ENCODE measurements at regions not wholly inside any gene's neighbourhood (a gene's known extent, or its start where the extent isn't known, plus 50 kb on each side); places are given as distances from the start of the nearest gene placed in this dataset.

DNA sequence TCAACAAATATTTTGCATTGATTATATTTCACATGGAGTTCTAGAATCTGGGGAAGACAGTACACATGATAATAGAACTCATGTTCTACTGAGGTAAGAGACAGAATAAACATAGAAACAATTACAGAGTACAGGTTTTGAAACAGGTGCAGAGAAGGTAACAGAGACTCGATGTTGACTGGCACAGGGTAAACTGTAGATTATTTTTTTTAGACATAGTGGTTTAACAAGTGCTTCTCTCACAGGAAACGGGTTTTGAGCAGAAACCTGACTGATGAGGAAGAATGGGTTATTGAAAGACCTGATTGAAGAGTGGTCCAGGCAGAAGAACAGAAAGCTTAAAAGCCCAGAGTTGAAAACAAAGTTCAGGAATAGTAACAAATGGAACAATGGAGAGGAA is 1002.5 kb upstream of the FAM98A start:
- no peaks in the 10 kb centered on the region for H3K4me1 ChIP-seq (ENCODE audit: control insufficient read depth, insufficient read depth, low read length, poor library complexity, severe bottlenecking)
- no peaks in the 10 kb centered on the region for H3K9me3 ChIP-seq (ENCODE audit: control insufficient read depth, low read length)
- no peaks in the 10 kb centered on the region for H3K36me3 ChIP-seq (ENCODE audit: control insufficient read depth, insufficient read depth, low read length)
- H3K27ac ChIP-seq (ENCODE audit: low read depth, low read length, severe bottlenecking) = no peak overlapping the region
- 66 to 100% methylated on average over 2 of the region's 2 CpGs for WGBS, 2 experiments (ENCODE audit: insufficient coverage in 2 of 2)
- no peak overlapping the region for H3K4me3 ChIP-seq (ENCODE audit: extremely low read depth, insufficient read depth, low read length, poor library complexity, severe bottlenecking)

DNA sequence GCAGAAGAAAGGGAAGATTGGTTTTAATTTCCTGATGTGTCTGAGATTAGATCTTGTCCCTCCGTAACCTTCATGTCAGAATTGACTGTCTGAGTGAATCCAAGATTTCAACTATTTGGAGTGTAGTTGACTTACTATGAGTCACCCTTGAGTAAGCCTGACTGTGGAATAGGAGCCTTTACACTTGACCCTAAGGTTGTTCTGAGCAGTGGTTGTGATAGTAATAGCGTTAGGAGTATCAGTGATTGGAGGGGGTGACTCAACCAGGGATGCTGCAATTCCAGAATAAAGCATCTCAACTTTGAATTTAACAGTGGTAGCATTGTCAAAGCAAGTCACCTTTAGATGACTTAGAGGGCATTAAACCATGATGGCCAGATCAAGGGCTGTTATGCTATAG is 979.5 kb upstream of the FAM98A start:
- no peak overlapping the region for H3K4me3 ChIP-seq (ENCODE audit: extremely low read depth, insufficient read depth, low read length, poor library complexity, severe bottlenecking)
- H3K36me3 ChIP-seq (ENCODE audit: control insufficient read depth, insufficient read depth, low read length) = no peaks in the 10 kb centered on the region
- no peak overlapping the region for H3K27ac ChIP-seq (ENCODE audit: low read depth, low read length, severe bottlenecking)
- H3K4me1 ChIP-seq (ENCODE audit: control insufficient read depth, insufficient read depth, low read length, poor library complexity, severe bottlenecking) = no peaks in the 10 kb centered on the region
- WGBS, 2 experiments (ENCODE audit: insufficient coverage in 2 of 2) = 91 to 100% methylated on average over 2 of the region's 2 CpGs
- no peaks in the 10 kb centered on the region for H3K9me3 ChIP-seq (ENCODE audit: control insufficient read depth, low read length)

DNA sequence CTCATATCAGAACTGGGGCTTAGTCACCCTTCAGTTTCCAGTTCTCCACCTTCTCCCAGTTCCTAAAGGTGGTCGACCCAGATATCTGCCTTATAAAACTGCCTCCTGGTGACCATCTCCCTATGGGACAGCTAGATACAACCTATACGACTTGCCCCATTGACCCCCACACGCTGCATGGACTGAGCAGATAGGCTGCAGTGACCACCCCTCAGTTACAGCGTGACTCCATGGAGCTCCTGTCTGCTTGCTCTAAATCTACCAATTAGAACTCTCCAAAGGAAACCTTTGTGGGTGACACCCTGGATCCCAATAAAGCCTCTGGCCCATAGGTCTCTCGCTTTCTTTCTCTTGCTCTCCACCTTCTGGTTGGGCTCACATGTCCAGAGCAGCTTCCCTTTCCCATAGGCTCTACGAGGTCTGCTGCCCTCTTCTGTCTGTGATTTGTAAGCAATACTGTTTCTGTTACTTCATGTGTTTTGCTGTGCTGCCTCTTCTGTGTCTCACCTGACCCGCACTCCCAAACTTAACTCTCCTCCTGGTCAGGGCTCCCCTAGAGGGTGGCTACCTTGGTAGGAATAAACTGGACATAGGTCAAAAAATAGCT is 971.3 kb upstream of the FAM98A start:
- Histone ChIP-seq H3K9me3 (ENCODE audit: control insufficient read depth, low read length) (no peaks in the 10 kb centered on the region), H3K4me3 (ENCODE audit: extremely low read depth, insufficient read depth, low read length, poor library complexity, severe bottlenecking) (no peak overlapping the region), H3K4me1 (ENCODE audit: control insufficient read depth, insufficient read depth, low read length, poor library complexity, severe bottlenecking) (no peaks in the 10 kb centered on the region), H3K27ac (ENCODE audit: low read depth, low read length, severe bottlenecking) (no peak overlapping the region), H3K36me3 (ENCODE audit: control insufficient read depth, insufficient read depth, low read length) (no peaks in the 10 kb centered on the region)
- WGBS, 2 experiments (ENCODE audit: insufficient coverage in 2 of 2) = 69 to 90% methylated on average over 3 to 4 of the region's 7 CpGs

DNA sequence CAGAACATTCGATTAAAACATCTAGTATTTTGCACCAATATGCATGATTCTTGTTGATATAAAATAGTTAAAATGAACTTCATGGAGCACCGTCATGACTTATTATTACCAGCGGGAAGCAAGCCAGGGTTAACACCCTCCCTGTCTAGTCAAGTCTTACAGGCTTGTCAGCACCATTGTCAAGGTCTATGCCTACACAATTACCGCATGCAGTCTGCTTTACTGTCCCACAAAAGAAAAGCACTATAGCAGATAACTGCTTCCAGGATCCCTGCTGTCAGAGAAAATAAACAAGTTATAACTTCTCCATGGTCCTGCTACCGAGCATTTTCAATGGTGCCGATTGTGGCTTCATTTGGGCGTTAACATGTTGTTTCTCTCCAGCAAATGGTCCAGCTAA is 968.0 kb upstream of the FAM98A start:
- Histone ChIP-seq H3K36me3 (ENCODE audit: control insufficient read depth, insufficient read depth, low read length) (no peaks in the 10 kb centered on the region), H3K27ac (ENCODE audit: low read depth, low read length, severe bottlenecking) (no peak overlapping the region), H3K4me3 (ENCODE audit: extremely low read depth, insufficient read depth, low read length, poor library complexity, severe bottlenecking) (no peak overlapping the region), H3K9me3 (ENCODE audit: control insufficient read depth, low read length) (no peaks in the 10 kb centered on the region), H3K4me1 (ENCODE audit: control insufficient read depth, insufficient read depth, low read length, poor library complexity, severe bottlenecking) (no peaks in the 10 kb centered on the region)
- 93 to 100% methylated on average over 3 to 6 of the region's 7 CpGs for WGBS, 2 experiments (ENCODE audit: insufficient coverage in 2 of 2)

DNA sequence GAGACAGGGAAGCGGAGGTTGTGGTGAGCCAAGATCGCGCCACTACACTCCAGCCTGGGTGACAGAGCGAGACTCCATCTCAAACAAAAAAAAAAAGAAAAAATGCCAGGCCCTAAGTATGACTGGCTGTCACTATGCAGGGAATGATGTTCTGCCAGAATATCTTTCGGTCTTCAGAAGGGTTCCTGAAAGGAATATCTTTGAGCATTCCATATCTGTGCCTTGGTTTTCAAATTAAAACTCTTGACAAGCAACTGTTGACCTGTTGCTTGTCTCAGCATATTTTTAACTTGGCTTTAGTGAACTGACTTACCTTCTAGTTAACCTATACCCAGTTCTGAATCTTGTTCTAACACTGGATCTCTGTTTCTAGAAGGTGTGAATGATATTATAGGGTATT is 953.2 kb upstream of the FAM98A start:
- no peaks in the 10 kb centered on the region for H3K36me3 ChIP-seq (ENCODE audit: control insufficient read depth, insufficient read depth, low read length)
- WGBS, 2 experiments (ENCODE audit: insufficient coverage in 2 of 2) = 88 to 92% methylated on average over 3 to 4 of the region's 5 CpGs
- H3K27ac ChIP-seq (ENCODE audit: low read depth, low read length, severe bottlenecking) = no peak overlapping the region
- H3K9me3 ChIP-seq (ENCODE audit: control insufficient read depth, low read length) = no peaks in the 10 kb centered on the region
- H3K4me3 ChIP-seq (ENCODE audit: extremely low read depth, insufficient read depth, low read length, poor library complexity, severe bottlenecking) = no peak overlapping the region
- no peaks in the 10 kb centered on the region for H3K4me1 ChIP-seq (ENCODE audit: control insufficient read depth, insufficient read depth, low read length, poor library complexity, severe bottlenecking)

DNA sequence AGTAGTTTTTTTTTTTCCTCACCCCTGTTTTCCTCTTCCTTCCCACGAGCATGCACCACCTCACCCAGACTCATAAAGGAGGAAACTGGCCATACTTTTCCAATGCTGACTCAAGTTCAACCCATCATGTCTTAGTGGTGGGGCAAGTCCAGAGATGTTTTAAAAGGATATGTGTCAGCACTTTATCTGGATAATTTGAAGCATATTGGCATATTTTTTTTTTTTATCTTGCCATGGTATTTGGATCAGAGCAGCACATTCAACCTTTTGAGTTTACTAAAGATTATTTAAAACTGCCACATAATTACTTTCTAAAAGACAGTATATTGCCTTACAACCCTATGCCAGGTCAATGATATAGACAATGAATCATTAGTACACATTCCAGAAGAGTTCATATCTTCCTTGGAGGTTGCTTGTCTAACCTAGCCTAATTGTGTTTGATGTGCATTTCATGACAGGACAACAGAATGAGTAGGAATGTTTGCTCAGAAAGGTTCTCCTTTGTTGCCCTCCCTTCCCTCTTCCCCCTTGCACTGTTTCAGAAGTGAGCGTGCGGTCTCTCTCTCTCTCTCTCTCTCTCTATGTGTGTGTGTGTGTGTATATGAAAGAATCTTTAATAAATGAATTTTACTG is 950.7 kb upstream of the FAM98A start:
- H3K36me3 ChIP-seq (ENCODE audit: control insufficient read depth, insufficient read depth, low read length) = no peaks in the 10 kb centered on the region
- no peak overlapping the region for H3K4me3 ChIP-seq (ENCODE audit: extremely low read depth, insufficient read depth, low read length, poor library complexity, severe bottlenecking)
- WGBS, 2 experiments (ENCODE audit: insufficient coverage in 2 of 2) = no CpG with 5 or more reads among the region's 3 CpGs
- no peaks in the 10 kb centered on the region for H3K9me3 ChIP-seq (ENCODE audit: control insufficient read depth, low read length)
- no peaks in the 10 kb centered on the region for H3K4me1 ChIP-seq (ENCODE audit: control insufficient read depth, insufficient read depth, low read length, poor library complexity, severe bottlenecking)
- H3K27ac ChIP-seq (ENCODE audit: low read depth, low read length, severe bottlenecking) = no peak overlapping the region

DNA sequence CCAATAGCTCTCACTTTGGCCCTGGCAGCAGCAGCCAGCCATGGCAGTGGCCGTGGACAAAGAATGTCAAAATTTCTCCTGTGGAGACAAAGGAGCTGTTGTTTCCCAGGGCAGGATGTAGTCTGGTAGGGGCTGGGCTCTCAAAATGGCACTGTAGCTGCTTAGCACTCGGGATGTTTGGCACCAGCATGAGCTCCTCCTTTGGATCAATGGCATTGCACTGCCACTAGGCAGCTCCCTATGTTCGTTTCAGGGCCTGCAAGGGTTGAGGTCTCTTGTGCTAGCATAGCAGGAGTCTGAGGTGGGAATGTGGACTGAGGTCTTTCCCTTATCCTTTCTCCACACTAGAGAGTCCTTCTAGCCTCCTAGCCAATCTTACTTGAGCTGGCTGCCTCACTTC is 948.8 kb upstream of the FAM98A start:
- Histone ChIP-seq H3K36me3 (ENCODE audit: control insufficient read depth, insufficient read depth, low read length) (no peaks in the 10 kb centered on the region), H3K27ac (ENCODE audit: low read depth, low read length, severe bottlenecking) (no peak overlapping the region), H3K4me1 (ENCODE audit: control insufficient read depth, insufficient read depth, low read length, poor library complexity, severe bottlenecking) (no peaks in the 10 kb centered on the region), H3K4me3 (ENCODE audit: extremely low read depth, insufficient read depth, low read length, poor library complexity, severe bottlenecking) (no peak overlapping the region), H3K9me3 (ENCODE audit: control insufficient read depth, low read length) (no peaks in the 10 kb centered on the region)
- WGBS, 2 experiments (ENCODE audit: insufficient coverage in 2 of 2) = 86 to 88% methylated on average over 2 of the region's 3 CpGs

DNA sequence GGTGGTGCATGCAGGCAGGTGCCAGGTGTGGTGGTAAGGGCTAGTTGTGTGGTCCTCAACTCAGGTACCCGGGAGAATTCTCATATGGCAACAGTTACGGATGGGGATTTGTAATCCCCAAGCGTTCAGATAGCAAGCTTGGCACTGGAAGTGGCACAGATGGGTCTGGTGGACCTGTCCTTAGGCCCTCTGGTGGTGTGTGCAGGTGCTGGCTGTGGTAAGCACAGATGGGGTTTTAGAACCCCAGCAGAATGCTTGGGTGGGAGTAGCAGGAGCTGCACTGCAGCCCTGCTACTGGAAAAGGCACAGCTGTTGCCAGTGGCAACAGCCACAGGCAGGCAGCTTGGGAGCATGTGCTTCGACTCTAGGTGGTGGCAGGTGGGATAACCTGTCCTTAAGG is 948.2 kb upstream of the FAM98A start:
- Histone ChIP-seq H3K4me3 (ENCODE audit: extremely low read depth, insufficient read depth, low read length, poor library complexity, severe bottlenecking) (no peak overlapping the region), H3K36me3 (ENCODE audit: control insufficient read depth, insufficient read depth, low read length) (no peaks in the 10 kb centered on the region), H3K9me3 (ENCODE audit: control insufficient read depth, low read length) (no peaks in the 10 kb centered on the region), H3K4me1 (ENCODE audit: control insufficient read depth, insufficient read depth, low read length, poor library complexity, severe bottlenecking) (no peaks in the 10 kb centered on the region), H3K27ac (ENCODE audit: low read depth, low read length, severe bottlenecking) (no peak overlapping the region)
- 73 to 94% methylated on average over 1 to 4 of the region's 4 CpGs for whole genome bisulfite sequencing, 2 experiments (ENCODE audit: insufficient coverage in 2 of 2)

DNA sequence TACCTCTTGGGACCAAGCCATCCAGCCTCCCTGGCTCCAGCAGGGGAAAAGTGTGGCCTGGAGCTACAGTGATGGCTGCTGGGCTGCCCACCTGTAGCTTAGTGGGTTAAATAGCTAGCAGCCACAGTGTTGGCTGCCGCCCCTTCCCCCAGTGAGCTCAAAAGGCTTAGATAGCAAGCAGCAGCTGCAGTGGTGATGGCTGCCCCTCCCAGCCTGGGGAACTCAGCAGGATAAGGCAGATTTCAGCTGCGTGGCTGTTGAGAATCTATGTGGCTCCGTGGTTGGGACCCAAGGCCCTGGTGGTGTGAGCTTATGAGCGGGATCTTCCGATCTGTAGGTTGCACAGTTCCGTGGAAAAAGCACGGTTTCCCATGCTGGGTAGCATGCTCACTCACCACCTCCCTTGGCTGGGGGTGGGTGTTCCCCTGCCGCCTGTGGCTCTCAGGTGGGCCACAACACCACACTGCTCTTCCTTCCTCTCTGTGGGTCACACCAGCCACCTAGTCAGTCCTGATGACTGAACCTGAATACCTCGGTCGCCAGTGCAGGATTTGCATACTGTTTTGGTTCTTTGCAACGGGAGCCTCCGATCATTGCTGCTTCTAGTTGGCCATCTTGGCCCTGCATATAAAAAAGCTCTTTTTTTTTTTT is 946.5 kb upstream of the FAM98A start:
- no peaks in the 10 kb centered on the region for H3K9me3 ChIP-seq (ENCODE audit: control insufficient read depth, low read length)
- H3K4me1 ChIP-seq (ENCODE audit: control insufficient read depth, insufficient read depth, low read length, poor library complexity, severe bottlenecking) = no peaks in the 10 kb centered on the region
- no peaks in the 10 kb centered on the region for H3K36me3 ChIP-seq (ENCODE audit: control insufficient read depth, insufficient read depth, low read length)
- WGBS, 2 experiments (ENCODE audit: insufficient coverage in 2 of 2) = 87 to 91% methylated on average over 9 to 10 of the region's 12 CpGs
- H3K27ac ChIP-seq (ENCODE audit: low read depth, low read length, severe bottlenecking) = no peak overlapping the region
- no peak overlapping the region for H3K4me3 ChIP-seq (ENCODE audit: extremely low read depth, insufficient read depth, low read length, poor library complexity, severe bottlenecking)

DNA sequence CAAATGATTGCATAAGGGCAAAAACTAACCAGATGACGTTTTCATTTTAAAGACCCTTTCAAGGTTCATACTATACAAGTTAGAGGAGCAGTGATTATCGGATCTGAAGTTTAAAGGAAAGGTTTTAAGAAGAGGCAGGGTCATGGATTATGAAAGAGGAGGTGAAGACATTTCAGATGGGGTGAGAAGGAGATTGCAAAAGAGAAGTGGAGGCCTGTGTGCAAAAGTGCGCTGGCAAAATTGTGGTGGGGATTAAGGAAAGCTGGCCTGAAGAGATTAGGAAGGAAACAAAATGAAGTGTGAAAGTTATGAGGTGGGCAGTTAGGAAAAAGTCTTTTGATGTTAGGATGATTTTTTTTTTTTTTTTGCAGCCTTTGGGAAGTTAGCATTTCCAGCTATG is 935.7 kb upstream of the FAM98A start:
- Histone ChIP-seq H3K4me3 (ENCODE audit: extremely low read depth, insufficient read depth, low read length, poor library complexity, severe bottlenecking) (no peak overlapping the region), H3K4me1 (ENCODE audit: control insufficient read depth, insufficient read depth, low read length, poor library complexity, severe bottlenecking) (no peaks in the 10 kb centered on the region), H3K27ac (ENCODE audit: low read depth, low read length, severe bottlenecking) (no peak overlapping the region), H3K9me3 (ENCODE audit: control insufficient read depth, low read length) (no peaks in the 10 kb centered on the region), H3K36me3 (ENCODE audit: control insufficient read depth, insufficient read depth, low read length) (no peaks in the 10 kb centered on the region)
- WGBS, 2 experiments (ENCODE audit: insufficient coverage in 2 of 2) = 93 to 97% methylated on average over 2 of the region's 3 CpGs

DNA sequence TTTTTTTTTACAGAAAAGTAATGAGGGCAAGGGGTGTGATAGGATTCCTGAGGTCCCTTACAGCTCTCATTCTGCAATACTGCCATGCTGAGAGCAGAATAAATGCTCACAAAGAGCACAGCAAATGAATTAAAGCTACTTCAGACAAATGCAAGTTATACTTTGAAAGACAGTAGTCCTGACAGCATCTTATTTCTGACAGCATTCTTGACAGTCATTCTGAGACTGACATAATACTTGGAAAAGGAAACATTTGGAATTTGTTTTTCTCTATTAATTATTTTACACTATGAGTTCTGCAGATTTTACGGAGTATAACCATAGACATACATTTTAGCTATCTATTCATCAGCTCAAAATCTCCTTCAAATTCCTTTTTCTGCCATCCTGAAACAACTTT is 935.2 kb upstream of the FAM98A start:
- no peaks in the 10 kb centered on the region for H3K36me3 ChIP-seq (ENCODE audit: control insufficient read depth, insufficient read depth, low read length)
- no peaks in the 10 kb centered on the region for H3K4me1 ChIP-seq (ENCODE audit: control insufficient read depth, insufficient read depth, low read length, poor library complexity, severe bottlenecking)
- H3K4me3 ChIP-seq (ENCODE audit: extremely low read depth, insufficient read depth, low read length, poor library complexity, severe bottlenecking) = no peak overlapping the region
- no peak overlapping the region for H3K27ac ChIP-seq (ENCODE audit: low read depth, low read length, severe bottlenecking)
- no peaks in the 10 kb centered on the region for H3K9me3 ChIP-seq (ENCODE audit: control insufficient read depth, low read length)
- WGBS, 2 experiments (ENCODE audit: insufficient coverage in 2 of 2) = 80 to 86% methylated on average over 1 of the region's 1 CpG
